ENCODE measurements at regions not wholly inside any gene's neighbourhood (a gene's known extent, or its start where the extent isn't known, plus 50 kb on each side); places are given as distances from the start of the nearest gene placed in this dataset.

DNA sequence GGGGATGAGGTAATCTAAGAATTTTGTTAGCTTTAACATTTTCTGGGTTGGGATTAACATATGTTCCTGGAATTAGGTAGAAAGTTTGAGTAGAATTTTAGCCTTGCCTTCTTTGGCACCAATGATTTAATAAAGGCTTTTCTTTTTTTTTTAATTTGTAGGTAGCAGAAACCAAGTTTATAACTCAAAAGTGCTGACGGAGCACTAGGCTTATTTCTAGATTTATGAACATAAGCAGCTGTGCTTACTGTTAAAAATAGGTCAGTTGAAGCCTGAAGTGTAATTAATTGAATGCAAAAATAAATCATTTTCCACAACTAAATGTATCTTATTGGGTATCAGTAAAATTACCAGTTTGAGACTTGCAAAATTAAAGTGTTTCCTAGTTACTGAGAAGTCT, 62.4 kb downstream of the TAF11L14 start:
- H3K9me2 ChIP-seq (replicated peaks; ENCODE audit: control insufficient read depth, low read length) = no peaks in the 10 kb centered on the region
- TF ChIP-seq, protein P1, sequence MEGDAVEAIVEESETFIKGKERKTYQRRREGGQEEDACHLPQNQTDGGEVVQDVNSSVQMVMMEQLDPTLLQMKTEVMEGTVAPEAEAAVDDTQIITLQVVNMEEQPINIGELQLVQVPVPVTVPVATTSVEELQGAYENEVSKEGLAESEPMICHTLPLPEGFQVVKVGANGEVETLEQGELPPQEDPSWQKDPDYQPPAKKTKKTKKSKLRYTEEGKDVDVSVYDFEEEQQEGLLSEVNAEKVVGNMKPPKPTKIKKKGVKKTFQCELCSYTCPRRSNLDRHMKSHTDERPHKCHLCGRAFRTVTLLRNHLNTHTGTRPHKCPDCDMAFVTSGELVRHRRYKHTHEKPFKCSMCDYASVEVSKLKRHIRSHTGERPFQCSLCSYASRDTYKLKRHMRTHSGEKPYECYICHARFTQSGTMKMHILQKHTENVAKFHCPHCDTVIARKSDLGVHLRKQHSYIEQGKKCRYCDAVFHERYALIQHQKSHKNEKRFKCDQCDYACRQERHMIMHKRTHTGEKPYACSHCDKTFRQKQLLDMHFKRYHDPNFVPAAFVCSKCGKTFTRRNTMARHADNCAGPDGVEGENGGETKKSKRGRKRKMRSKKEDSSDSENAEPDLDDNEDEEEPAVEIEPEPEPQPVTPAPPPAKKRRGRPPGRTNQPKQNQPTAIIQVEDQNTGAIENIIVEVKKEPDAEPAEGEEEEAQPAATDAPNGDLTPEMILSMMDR (IDR thresholded peaks at IDR 0.05; ENCODE audit: low read depth, low read length, poor library complexity, severe bottlenecking) = no peak
- no peak for TF ChIP-seq EZH2phosphoT487 (IDR thresholded peaks at IDR 0.05; ENCODE audit: borderline replicate concordance, low read length)
- no peaks in the 10 kb centered on the region for H4K20me1 ChIP-seq (ENCODE audit: control insufficient read depth, insufficient read depth, low read depth, low read length)
- no peaks in the 10 kb centered on the region for H3F3A ChIP-seq (ENCODE audit: control insufficient read depth, insufficient read depth)
- no peak overlapping the region for H3K4me3 ChIP-seq (ENCODE audit: low read length)
- no peaks in the 10 kb centered on the region for H3K4me1 ChIP-seq (ENCODE audit: control insufficient read depth, low read length)
- H3K27ac ChIP-seq (ENCODE audit: low read depth, low read length) = no peak overlapping the region
- H3K4me2 ChIP-seq (ENCODE audit: low read length) = no peak overlapping the region
- H3K9me3 ChIP-seq (ENCODE audit: control insufficient read depth, insufficient read depth, low read length) = no peaks in the 10 kb centered on the region
- H3K27me3 ChIP-seq (ENCODE audit: control insufficient read depth, low read length) = no peaks in the 10 kb centered on the region
- H3K79me2 ChIP-seq (ENCODE audit: control insufficient read depth, low read length) = no peaks in the 10 kb centered on the region
- H3K36me3 ChIP-seq (ENCODE audit: control insufficient read depth, low read length) = no peaks in the 10 kb centered on the region

DNA sequence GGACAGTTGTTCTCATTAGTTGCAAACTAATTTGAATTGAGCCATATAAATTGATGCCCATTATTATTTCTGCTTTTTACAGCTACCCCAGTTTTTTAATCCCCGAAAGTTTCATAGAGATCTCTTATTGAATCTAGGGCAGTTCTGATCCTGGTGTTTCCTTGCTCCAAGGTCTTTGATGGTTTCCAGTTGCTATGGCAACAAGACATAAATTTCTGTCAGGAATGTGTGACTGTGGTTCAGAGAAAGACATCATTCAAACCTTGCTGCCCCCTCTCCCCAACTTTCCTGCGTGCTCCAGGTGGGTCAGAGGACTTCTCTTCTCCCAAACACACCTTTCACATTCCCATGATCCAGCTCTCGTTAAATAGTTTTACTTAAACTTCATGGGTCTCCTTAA, 63.4 kb downstream of the TAF11L14 start:
- no peak overlapping the region for H3K4me2 ChIP-seq (ENCODE audit: low read length)
- no peaks in the 10 kb centered on the region for H4K20me1 ChIP-seq (ENCODE audit: control insufficient read depth, insufficient read depth, low read depth, low read length)
- H3K79me2 ChIP-seq (ENCODE audit: control insufficient read depth, low read length) = no peaks in the 10 kb centered on the region
- no peaks in the 10 kb centered on the region for H3K27me3 ChIP-seq (ENCODE audit: control insufficient read depth, low read length)
- no peaks in the 10 kb centered on the region for H3K9me2 ChIP-seq (replicated peaks; ENCODE audit: control insufficient read depth, low read length)
- H3K4me3 ChIP-seq (ENCODE audit: low read length) = no peak overlapping the region
- no peak overlapping the region for H3K27ac ChIP-seq (ENCODE audit: low read depth, low read length)
- no peaks in the 10 kb centered on the region for H3F3A ChIP-seq (ENCODE audit: control insufficient read depth, insufficient read depth)
- no peaks in the 10 kb centered on the region for H3K9me3 ChIP-seq (ENCODE audit: control insufficient read depth, insufficient read depth, low read length)
- no peaks in the 10 kb centered on the region for H3K36me3 ChIP-seq (ENCODE audit: control insufficient read depth, low read length)
- no peaks in the 10 kb centered on the region for H3K4me1 ChIP-seq (ENCODE audit: control insufficient read depth, low read length)
- TF ChIP-seq, protein P1 (IDR thresholded peaks at IDR 0.05; ENCODE audit: low read depth, low read length, poor library complexity, severe bottlenecking) = no peak
- TF ChIP-seq EZH2phosphoT487 (IDR thresholded peaks at IDR 0.05; ENCODE audit: borderline replicate concordance, low read length) = no peak

DNA sequence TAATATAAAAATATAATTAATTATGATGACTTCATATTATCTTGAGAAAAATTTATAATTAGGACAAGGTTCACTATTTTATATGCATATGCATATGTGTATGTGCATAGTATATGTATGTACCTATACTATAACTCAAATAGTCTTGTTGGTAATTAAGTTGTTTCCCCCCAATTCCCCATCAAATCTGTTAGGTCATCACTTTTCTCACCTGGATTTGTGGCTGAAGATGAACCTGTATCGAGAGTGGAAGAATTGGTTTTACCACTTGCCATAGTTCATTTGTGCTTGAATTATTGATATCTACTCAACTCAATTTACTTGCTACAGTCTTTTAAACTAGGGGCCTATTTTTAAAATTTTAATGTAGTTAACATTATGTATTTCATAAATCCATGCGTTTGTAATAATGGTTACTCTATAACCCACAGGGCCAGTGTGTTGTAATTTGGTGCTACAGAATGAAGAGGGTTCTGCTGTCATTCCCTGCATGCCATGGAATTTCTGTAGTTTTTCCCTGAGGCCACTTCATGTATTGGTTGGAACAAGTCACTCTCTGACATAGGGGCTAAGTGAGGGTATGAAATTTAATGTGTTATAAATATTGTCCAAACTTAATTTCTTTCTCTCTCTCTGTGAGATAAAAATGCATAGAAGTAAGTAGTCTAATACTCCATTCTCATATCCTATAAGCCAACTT, 74.9 kb downstream of the TAF11L14 start:
- H3K36me3 ChIP-seq (ENCODE audit: control insufficient read depth, low read length) = no peaks in the 10 kb centered on the region
- H3K4me3 ChIP-seq (ENCODE audit: low read length) = no peak overlapping the region
- no peaks in the 10 kb centered on the region for H4K20me1 ChIP-seq (ENCODE audit: control insufficient read depth, insufficient read depth, low read depth, low read length)
- H3F3A ChIP-seq (ENCODE audit: control insufficient read depth, insufficient read depth) = no peaks in the 10 kb centered on the region
- TF ChIP-seq, protein P1 (IDR thresholded peaks at IDR 0.05; ENCODE audit: low read depth, low read length, poor library complexity, severe bottlenecking) = no peak
- TF ChIP-seq EZH2phosphoT487 (IDR thresholded peaks at IDR 0.05; ENCODE audit: borderline replicate concordance, low read length) = no peak
- H3K27ac ChIP-seq (ENCODE audit: low read depth, low read length) = no peak overlapping the region
- H3K9me2 ChIP-seq (replicated peaks; ENCODE audit: control insufficient read depth, low read length) = no peaks in the 10 kb centered on the region
- H3K4me2 ChIP-seq (ENCODE audit: low read length) = no peak overlapping the region
- no peaks in the 10 kb centered on the region for H3K27me3 ChIP-seq (ENCODE audit: control insufficient read depth, low read length)
- no peaks in the 10 kb centered on the region for H3K9me3 ChIP-seq (ENCODE audit: control insufficient read depth, insufficient read depth, low read length)
- H3K4me1 ChIP-seq (ENCODE audit: control insufficient read depth, low read length) = no peaks in the 10 kb centered on the region
- no peaks in the 10 kb centered on the region for H3K79me2 ChIP-seq (ENCODE audit: control insufficient read depth, low read length)
